ENCODE measurements at regions not wholly inside any gene's neighbourhood (a gene's known extent, or its start where the extent isn't known, plus 50 kb on each side); places are given as distances from the start of the nearest gene placed in this dataset.

- H2AFZ ChIP-seq (ENCODE audit: low read length) = no peak overlapping the region
- no peaks in the 10 kb centered on the region for H3K9me3 ChIP-seq (ENCODE audit: insufficient read depth, low read depth, low read length)
- H3K4me1 ChIP-seq (ENCODE audit: insufficient read depth, low read length, poor library complexity, severe bottlenecking) = no peaks in the 10 kb centered on the region
- no peaks in the 10 kb centered on the region for H3K36me3 ChIP-seq (ENCODE audit: insufficient read depth, low read length)
- no peak overlapping the region for H3K9ac ChIP-seq (ENCODE audit: low read depth, low read length, poor library complexity, severe bottlenecking)
- TF ChIP-seq CTCF (conservative IDR thresholded peaks at IDR 0.05; ENCODE audit: low read length) (no peak), EZH2phosphoT487 (IDR thresholded peaks at IDR 0.05; ENCODE audit: borderline replicate concordance) (no peak)
- no peaks in the 10 kb centered on the region for H3K27me3 ChIP-seq (ENCODE audit: insufficient read depth, low read length, poor library complexity, severe bottlenecking)
- no peaks in the 10 kb centered on the region for H3K9me2 ChIP-seq (replicated peaks; ENCODE audit: low read depth, low read length)
- no peaks in the 10 kb centered on the region for H4K20me1 ChIP-seq (ENCODE audit: insufficient read depth, low read length, poor library complexity, severe bottlenecking)
- no peaks in the 10 kb centered on the region for H3F3A ChIP-seq (ENCODE audit: low read depth)
- H3K79me2 ChIP-seq (ENCODE audit: insufficient read depth, low read length) = no peaks in the 10 kb centered on the region
- H3K4me2 ChIP-seq (ENCODE audit: low read depth, low read length, poor library complexity, severe bottlenecking) = no peak overlapping the region
- H3K4me3 ChIP-seq (ENCODE audit: low read length, poor library complexity, severe bottlenecking) = no peak overlapping the region
These were observed 174.4 kb downstream of the OGFRL1 start for GRCh38 chr6:71463061-71463460.

DNA sequence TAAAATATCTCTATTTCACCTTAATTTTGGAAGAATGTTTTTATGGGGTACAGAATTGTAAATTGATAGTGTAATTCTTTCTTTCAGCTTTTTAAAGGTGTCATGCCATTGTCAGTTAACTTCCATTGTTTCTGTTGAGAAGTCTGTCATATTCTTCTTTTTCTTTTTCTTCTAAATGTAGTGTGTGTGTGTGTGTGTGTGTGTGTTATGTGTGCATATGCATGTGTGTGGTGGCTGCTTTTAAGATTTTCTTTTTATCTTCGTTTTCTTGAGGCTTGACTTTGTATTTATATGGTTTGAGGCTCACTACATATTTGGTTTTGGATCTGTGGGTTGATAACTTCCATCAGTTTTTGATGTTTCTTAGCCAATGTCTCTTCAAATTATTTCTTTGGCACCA lies 176.5 kb downstream of the OGFRL1 start:
- H4K20me1 ChIP-seq (ENCODE audit: insufficient read depth, low read length, poor library complexity, severe bottlenecking) = no peaks in the 10 kb centered on the region
- TF ChIP-seq EZH2phosphoT487 (IDR thresholded peaks at IDR 0.05; ENCODE audit: borderline replicate concordance) (no peak), CTCF (conservative IDR thresholded peaks at IDR 0.05; ENCODE audit: low read length) (no peak)
- H3K9me3 ChIP-seq (ENCODE audit: insufficient read depth, low read depth, low read length) = no peaks in the 10 kb centered on the region
- H3K4me1 ChIP-seq (ENCODE audit: insufficient read depth, low read length, poor library complexity, severe bottlenecking) = no peaks in the 10 kb centered on the region
- no peaks in the 10 kb centered on the region for H3F3A ChIP-seq (ENCODE audit: low read depth)
- H3K36me3 ChIP-seq (ENCODE audit: insufficient read depth, low read length) = no peaks in the 10 kb centered on the region
- H3K9ac ChIP-seq (ENCODE audit: low read depth, low read length, poor library complexity, severe bottlenecking) = no peak overlapping the region
- no peaks in the 10 kb centered on the region for H3K9me2 ChIP-seq (replicated peaks; ENCODE audit: low read depth, low read length)
- H3K4me2 ChIP-seq (ENCODE audit: low read depth, low read length, poor library complexity, severe bottlenecking) = no peak overlapping the region
- no peaks in the 10 kb centered on the region for H3K79me2 ChIP-seq (ENCODE audit: insufficient read depth, low read length)
- no peak overlapping the region for H3K4me3 ChIP-seq (ENCODE audit: low read length, poor library complexity, severe bottlenecking)
- H3K27me3 ChIP-seq (ENCODE audit: insufficient read depth, low read length, poor library complexity, severe bottlenecking) = no peaks in the 10 kb centered on the region
- H2AFZ ChIP-seq (ENCODE audit: low read length) = no peak overlapping the region

DNA sequence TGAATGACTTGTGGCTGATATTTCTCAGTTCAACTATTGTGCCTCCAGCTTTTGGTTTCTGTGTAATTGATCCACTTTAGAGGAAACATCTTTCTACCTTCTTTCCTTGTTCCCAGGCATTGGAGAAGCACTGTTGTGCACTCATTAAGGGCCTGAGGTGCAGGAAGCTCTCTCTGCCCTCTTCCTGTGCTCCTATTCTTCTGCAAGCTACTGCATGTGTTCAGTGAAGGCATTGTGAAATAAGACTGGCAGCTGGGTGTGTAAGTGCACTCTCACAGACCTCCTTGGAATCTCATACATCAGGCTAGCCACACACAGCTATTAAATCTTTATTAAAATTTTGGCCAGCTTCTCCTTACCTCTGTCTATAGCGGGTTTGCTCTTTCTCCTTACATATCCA lies 177.8 kb downstream of the OGFRL1 start:
- Histone ChIP-seq H3K79me2 (ENCODE audit: insufficient read depth, low read length) (no peaks in the 10 kb centered on the region), H3K27me3 (ENCODE audit: insufficient read depth, low read length, poor library complexity, severe bottlenecking) (no peaks in the 10 kb centered on the region), H3K9me3 (ENCODE audit: insufficient read depth, low read depth, low read length) (no peaks in the 10 kb centered on the region), H3K4me1 (ENCODE audit: insufficient read depth, low read length, poor library complexity, severe bottlenecking) (no peaks in the 10 kb centered on the region), H3F3A (ENCODE audit: low read depth) (no peaks in the 10 kb centered on the region), H4K20me1 (ENCODE audit: insufficient read depth, low read length, poor library complexity, severe bottlenecking) (no peaks in the 10 kb centered on the region), H3K4me2 (ENCODE audit: low read depth, low read length, poor library complexity, severe bottlenecking) (no peak overlapping the region), H3K9me2 (replicated peaks; ENCODE audit: low read depth, low read length) (no peaks in the 10 kb centered on the region), H2AFZ (ENCODE audit: low read length) (no peak overlapping the region), H3K4me3 (ENCODE audit: low read length, poor library complexity, severe bottlenecking) (no peak overlapping the region), H3K36me3 (ENCODE audit: insufficient read depth, low read length) (no peaks in the 10 kb centered on the region), H3K9ac (ENCODE audit: low read depth, low read length, poor library complexity, severe bottlenecking) (no peak overlapping the region)
- TF ChIP-seq EZH2phosphoT487 (IDR thresholded peaks at IDR 0.05; ENCODE audit: borderline replicate concordance) (no peak), CTCF (conservative IDR thresholded peaks at IDR 0.05; ENCODE audit: low read length) (no peak)

Data from Loucy (cell line).